GM12864 (cell line): ENCODE measurements at regions not wholly inside any gene's neighbourhood (a gene's known extent, or its start where the extent isn't known, plus 50 kb on each side); places are given as distances from the start of the nearest gene placed in this dataset.
"Not testable (repeated sequence)": the region's sequence is repeated elsewhere in the genome, so short reads cannot be mapped to it uniquely, and the experiment has no call there.

Experiments used
- DNase-seq: peaks from one replicate; pipeline ENCODE4 v3.0.0-alpha.2; 2011; ENCODE audit warnings: low read depth
- H3K4me3 ChIP-seq: 2 replicates; pipeline ENCODE4 v1.5.1; 2011; ENCODE audit warnings: mild to moderate bottlenecking, low read depth, low read length, control low read depth
- CTCF ChIP-seq: IDR thresholded peaks from 2 replicates; pipeline ENCODE4 v1.5.1; 2011; ENCODE audit warnings: low read depth, mild to moderate bottlenecking, moderate library complexity, low read length, control low read depth, inconsistent platforms; ENCODE audit errors: missing control alignments

DNA sequence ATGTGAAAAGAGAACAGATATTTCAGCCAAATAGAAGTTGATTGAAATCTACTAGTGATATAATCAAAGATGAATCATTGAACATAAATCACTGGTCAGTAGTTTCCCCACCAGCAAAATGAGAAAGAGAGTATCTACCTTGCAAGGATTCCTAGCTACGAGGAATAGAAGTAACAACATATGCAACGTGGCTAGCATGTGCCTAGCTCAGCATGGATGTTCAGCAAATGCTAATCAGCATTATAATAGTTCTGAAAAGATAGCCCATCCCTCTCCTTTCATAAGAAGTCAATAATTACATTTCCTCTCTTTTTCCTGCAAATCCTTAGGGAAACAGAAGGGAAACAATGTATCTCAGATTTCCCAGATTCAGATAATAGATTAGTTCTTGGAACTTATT lies 417.2 kb downstream of the SATB2 start:
- DNase-seq: no peak
- H3K4me3 ChIP-seq: no peak overlapping the region
- no peak for TF ChIP-seq CTCF

DNA sequence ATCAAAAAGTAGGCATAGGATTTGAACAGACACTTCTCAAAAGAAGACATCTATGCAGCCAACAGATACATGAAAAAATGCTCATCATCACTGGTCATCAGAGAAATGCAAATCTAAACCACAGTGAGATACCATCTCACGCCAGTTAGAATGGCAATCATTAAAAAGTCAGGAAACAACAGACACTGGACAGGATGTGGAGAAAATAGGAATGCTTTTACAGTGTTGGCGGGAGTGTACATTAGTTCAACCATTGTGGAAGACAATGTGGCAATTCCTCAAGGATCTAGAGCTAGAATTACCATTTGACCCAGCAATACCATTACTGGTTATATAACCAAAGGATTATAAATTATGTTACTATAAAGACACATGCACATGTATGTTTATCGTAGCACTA lies 424.0 kb downstream of the SATB2 start:
- H3K4me3 ChIP-seq, DNase-seq: not testable (repeated sequence)

- H3K4me3 ChIP-seq: no peak overlapping the region
- no peak for DNase-seq
- no peak for TF ChIP-seq CTCF
Measured at GRCh38 chr2:199025146-199025545, 432.6 kb downstream of the SATB2 start.

- DNase-seq: no peak
- no peak overlapping the region for H3K4me3 ChIP-seq
- TF ChIP-seq CTCF: no peak
Measured at GRCh38 chr2:199024224-199024623, 433.5 kb downstream of the SATB2 start.

DNA sequence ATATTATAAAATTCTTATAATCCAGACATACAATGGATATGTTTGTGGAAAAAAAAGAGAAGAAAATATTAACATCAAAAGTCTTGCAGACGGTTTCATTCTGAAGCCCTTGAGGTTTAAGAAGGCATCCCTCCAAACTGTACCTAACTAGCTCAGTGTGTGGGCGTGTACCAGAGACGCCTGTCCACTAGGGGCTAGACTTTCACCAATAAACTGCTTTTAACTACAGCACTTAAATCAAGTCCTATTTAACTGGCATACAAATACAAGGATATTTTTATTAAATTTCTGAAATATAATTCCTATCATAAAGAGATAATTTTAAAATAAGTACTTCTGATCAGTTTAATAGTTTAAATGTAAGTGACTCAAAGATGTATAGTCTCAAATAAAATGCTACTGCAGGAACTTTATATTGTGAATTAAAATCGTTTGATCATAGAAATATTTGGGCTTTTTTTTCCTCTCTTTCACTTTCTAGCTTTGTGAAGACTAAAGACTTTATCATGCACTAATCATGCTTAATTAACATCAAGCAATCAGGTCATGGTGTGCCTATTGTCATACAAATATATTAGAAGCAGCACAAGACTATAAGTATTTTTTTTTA lies 437.7 kb downstream of the SATB2 start:
- no peak for DNase-seq
- TF ChIP-seq CTCF: peak; percentile 31
- no peak overlapping the region for H3K4me3 ChIP-seq

DNA sequence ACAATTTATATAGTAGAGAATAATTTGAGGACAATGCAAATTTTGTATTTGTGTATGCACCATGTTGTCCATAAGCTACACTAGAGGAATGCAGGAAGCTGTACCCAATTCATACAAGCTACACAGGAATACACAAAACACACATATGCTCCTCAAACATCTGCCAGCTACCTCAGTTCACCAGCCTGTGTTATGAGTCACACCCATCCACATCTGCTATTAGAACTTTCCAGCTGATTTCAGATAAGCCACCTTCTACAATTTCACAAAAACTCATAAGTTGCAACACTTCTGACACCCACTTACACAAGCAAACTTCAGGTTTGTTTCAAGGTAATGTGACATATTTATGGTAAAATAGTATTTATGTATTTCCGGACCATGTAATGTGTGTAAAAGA lies 438.9 kb downstream of the SATB2 start:
- no peak for DNase-seq
- TF ChIP-seq CTCF: no peak
- H3K4me3 ChIP-seq: no peak overlapping the region

GRCh38 chr2:199015072-199015471 lies 442.7 kb downstream of the SATB2 start:
- H3K4me3 ChIP-seq: no peak overlapping the region
- TF ChIP-seq CTCF: no peak
- no peak for DNase-seq

GRCh38 chr2:199014226-199014625 lies 443.5 kb downstream of the SATB2 start:
- TF ChIP-seq CTCF: no peak
- DNase-seq: no peak
- H3K4me3 ChIP-seq: no peak overlapping the region
